ENCODE measurements at regions not wholly inside any gene's neighbourhood (a gene's known extent, or its start where the extent isn't known, plus 50 kb on each side); places are given as distances from the start of the nearest gene placed in this dataset.

GRCh38 chr6:159642995-159643394 is 50.0 kb downstream of the SOD2 start:
- 88 to 94% methylated on average over 7 of the region's 7 CpGs for WGBS, 2 donors
- DNase-seq: no peak
- no peak for TF ChIP-seq CTCF (IDR thresholded peaks at IDR 0.05)
- no peak for TF ChIP-seq POLR2A (IDR thresholded peaks at IDR 0.05)
- Histone ChIP-seq H3K36me3 (no peaks in the 10 kb centered on the region), H3K9me3 (no peaks in the 10 kb centered on the region), H3K4me1 (no peaks in the 10 kb centered on the region), H3K27me3 (no peaks in the 10 kb centered on the region), H3K27ac (no peak overlapping the region), H3K4me3 (replicated peaks in 1 of 3) (no peak overlapping the region)
- intact Hi-C loops (cut with DNase I): no loop called here

- no peak overlapping the region for H3K4me3 ChIP-seq (replicated peaks in 1 of 3)
These were observed 50.6 kb downstream of the SOD2 start for GRCh38 chr6:159642481-159642880.

GRCh38 chr6:159640722-159641482 is 52.1 kb downstream of the SOD2 start:
- Histone ChIP-seq H3K27ac (no peak overlapping the region), H3K4me1 (no peaks in the 10 kb centered on the region), H3K36me3 (no peaks in the 10 kb centered on the region), H3K27me3 (no peaks in the 10 kb centered on the region), H3K4me3 (replicated peaks in 1 of 3) (no peak overlapping the region), H3K9me3 (no peaks in the 10 kb centered on the region)
- no peak for DNase-seq
- intact Hi-C loops (cut with DNase I): no loop called here
- no peak for TF ChIP-seq POLR2A (IDR thresholded peaks at IDR 0.05)
- WGBS, 2 donors: 95 to 97% methylated on average over 6 of the region's 6 CpGs

More at GRCh38 chr6:159642481-159642880, 50.6 kb downstream of the SOD2 start:
- no peaks in the 10 kb centered on the region for H3K27me3 ChIP-seq
- no peak overlapping the region for H3K27ac ChIP-seq
- no peaks in the 10 kb centered on the region for H3K36me3 ChIP-seq
- TF ChIP-seq CTCF (IDR thresholded peaks at IDR 0.05) (no peak), POLR2A (IDR thresholded peaks at IDR 0.05) (no peak)
- intact Hi-C loops (cut with DNase I): no loop called here
- no peak for DNase-seq
- WGBS, 2 donors: 62 to 77% methylated on average over 1 of the region's 1 CpG
- no peaks in the 10 kb centered on the region for H3K4me1 ChIP-seq
- H3K9me3 ChIP-seq: no peaks in the 10 kb centered on the region

- Histone ChIP-seq H3K36me3 (no peaks in the 10 kb centered on the region), H3K4me3 (replicated peaks in 1 of 3) (no peak overlapping the region), H3K27me3 (no peaks in the 10 kb centered on the region), H3K9me3 (no peaks in the 10 kb centered on the region), H3K27ac (no peak overlapping the region), H3K4me1 (no peaks in the 10 kb centered on the region)
- TF ChIP-seq POLR2A (IDR thresholded peaks at IDR 0.05) (no peak), CTCF (IDR thresholded peaks at IDR 0.05) (no peak)
- DNase-seq: no peak
- intact Hi-C loops (cut with DNase I): no loop called here
- 84 to 88% methylated on average over 2 of the region's 2 CpGs for WGBS, 2 donors
These were observed 52.7 kb downstream of the SOD2 start for GRCh38 chr6:159640322-159640721.

- TF ChIP-seq CTCF (IDR thresholded peaks at IDR 0.05): no peak
- TF ChIP-seq POLR2A (IDR thresholded peaks at IDR 0.05): no peak
These were observed 53.3 kb downstream of the SOD2 start for GRCh38 chr6:159639721-159640120.

More at GRCh38 chr6:159639721-159640120, 53.3 kb downstream of the SOD2 start:
- Histone ChIP-seq H3K9me3 (no peaks in the 10 kb centered on the region), H3K27ac (no peak overlapping the region), H3K36me3 (no peaks in the 10 kb centered on the region), H3K4me3 (replicated peaks in 1 of 3) (no peak overlapping the region), H3K4me1 (no peaks in the 10 kb centered on the region), H3K27me3 (no peaks in the 10 kb centered on the region)
- WGBS, 2 donors: 72 to 81% methylated on average over 3 of the region's 3 CpGs
- no peak for DNase-seq
- intact Hi-C loops (cut with DNase I): no loop called here

Measured in thyroid gland (tissue), 4 donors.